ENCODE measurements at regions not wholly inside any gene's neighbourhood (a gene's known extent, or its start where the extent isn't known, plus 50 kb on each side); places are given as distances from the start of the nearest gene placed in this dataset.

DNA sequence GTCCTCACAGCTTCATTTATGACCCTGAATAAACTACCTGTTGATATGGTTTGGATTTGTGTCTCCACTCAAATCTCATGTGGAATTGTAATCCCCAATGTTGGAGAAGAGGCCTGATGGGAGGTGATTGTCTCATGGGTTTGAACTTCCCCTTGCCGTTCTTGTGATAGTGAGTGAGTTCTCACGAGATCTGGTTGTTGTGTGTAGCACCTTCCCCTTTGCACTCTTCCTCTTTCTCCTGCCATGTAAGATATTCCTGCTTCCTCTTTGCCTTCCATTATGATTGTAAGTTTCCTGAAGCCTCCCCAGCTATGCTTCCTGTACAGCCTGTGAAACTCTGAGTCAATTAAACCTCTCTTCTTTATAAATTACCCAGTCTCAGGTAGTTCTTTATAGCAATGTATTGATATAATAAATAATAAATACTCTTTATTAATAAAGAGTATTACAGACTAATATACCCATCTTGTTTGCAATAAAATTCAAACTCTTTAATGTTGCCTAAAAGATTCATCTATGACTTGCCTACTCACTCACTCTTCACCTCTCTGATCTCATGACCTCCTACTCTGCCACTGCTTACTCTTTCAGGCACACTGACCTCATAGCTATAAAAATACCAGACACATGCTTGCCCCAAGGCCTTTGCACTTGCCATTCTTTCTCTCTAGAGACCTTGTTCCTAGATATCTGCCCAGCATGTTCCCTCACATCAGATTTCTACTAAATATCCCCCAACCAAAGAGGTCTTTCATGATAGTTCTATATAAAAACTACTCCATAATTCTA lies 256.4 kb upstream of the MARCKS start:
- FAIRE-seq (no peak), DNase-seq (ENCODE audit: insufficient read length, low spot score) (no peak)
- TF ChIP-seq POLR2A (IDR thresholded peaks at IDR 0.05; ENCODE audit: low read depth, low read length): no peak

DNA sequence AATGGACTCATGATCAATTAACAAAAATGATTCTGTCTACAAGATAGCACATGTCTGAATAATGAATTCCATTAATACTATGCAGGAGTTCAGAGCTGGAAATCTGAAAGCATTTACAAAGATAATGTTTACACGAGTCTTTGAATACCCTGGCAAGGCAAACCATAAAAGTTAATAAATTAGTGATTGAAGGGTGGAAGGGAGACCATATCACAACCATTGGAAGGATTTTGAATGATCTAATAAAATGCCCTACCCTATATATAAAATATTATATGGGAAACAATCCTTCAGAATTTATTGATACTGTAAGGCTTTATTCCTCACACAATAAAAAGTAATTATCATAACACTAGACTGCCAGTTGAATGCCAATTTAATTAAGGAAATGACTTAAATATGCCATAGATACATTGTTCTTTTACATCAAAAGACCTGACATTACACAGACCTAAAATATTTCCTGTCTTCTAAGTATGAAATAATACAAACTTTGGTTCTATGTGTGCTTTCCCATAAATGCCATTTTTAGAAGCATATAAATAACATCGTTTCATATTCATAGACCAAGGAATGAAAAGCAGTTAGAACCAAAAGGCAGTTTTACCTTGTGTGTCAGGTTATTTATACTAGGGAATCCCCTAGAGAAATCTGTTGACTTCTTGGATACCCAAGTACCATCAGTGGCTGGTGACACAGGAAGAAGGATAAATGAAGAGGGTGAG lies 249.2 kb upstream of the MARCKS start:
- no peak for TF ChIP-seq POLR2A (IDR thresholded peaks at IDR 0.05; ENCODE audit: low read depth, low read length)
- DNase-seq (ENCODE audit: insufficient read length, low spot score): no peak
- FAIRE-seq: no peak

DNA sequence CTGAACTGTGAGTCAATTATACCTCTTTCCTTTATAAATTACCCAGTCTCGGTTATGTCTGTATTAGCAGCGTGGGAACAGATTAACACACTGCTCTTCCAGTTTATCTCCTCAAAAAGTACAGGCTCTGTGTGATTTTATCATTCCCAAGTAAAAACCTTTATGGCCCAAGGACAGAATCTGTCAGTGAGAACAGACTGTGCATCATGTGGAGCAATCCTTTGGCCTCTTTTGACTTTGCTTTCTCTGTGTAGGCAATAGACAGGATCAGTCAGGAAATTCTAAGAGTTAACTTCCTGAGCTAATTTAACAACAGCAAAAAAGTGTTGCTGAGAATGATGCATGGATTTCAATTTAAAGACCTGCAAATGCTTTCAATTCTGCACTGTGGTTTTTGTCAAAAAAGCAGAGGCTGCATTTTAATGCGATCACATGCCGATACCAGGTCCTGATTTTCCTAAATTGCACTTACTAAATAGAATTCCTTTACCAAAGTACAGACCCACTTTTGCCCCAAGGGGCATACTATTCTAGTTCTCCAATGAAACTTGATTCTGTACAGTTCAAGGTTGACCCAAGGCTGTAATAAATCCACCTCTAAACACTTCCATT lies 246.7 kb upstream of the MARCKS start:
- TF ChIP-seq POLR2A (IDR thresholded peaks at IDR 0.05; ENCODE audit: low read depth, low read length): no peak
- FAIRE-seq (no peak), DNase-seq (ENCODE audit: insufficient read length, low spot score) (no peak)

DNA sequence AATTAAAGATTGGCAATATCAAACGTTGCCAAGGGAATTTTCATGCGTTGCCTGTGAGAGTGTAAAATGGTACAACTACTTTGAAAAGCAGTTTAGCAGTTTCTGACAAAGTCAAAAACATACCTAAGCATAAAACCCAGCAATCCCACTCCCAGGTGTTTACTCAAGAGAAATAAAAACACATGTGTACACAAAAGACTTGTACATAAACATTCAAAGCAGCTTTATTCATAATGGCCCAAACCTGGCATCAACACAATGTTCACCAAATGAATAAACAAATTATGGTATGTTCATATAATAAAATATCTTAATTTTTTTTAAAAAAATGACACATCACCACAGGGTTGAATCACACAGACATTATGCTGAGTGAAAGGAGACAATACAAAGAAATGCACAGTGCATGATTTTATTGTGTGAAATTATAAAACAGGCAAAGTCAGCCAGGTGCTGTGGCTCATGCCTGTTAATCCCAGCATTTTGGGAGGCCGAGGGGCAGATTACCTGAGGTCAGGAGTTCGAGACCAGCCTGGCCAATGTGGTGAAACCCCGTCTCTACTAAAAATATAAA lies 240.4 kb upstream of the MARCKS start:
- FAIRE-seq: no peak
- TF ChIP-seq POLR2A (IDR thresholded peaks at IDR 0.05; ENCODE audit: low read depth, low read length): no peak

DNA sequence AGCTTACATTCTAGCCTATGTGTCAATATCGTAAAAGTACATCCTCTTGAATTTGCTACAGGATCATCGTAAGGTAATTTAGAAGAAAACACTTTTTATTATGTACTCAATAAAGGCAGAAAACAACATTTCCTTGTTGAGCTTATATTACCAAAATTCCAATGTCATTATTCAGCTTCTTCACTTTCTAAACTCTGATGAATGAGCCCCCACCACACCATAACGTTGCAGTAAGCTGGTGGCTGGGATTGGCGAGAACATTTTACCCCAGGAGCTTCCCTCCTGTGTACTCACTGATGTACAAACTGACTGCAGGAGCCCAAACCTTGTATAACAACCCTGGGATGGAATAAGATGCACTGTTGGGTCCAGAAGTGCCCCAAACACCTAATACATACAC lies 238.1 kb upstream of the MARCKS start:
- no peak for FAIRE-seq
- TF ChIP-seq POLR2A (IDR thresholded peaks at IDR 0.05; ENCODE audit: low read depth, low read length): no peak
- DNase-seq (ENCODE audit: insufficient read length, low spot score): no peak

More for the DNA sequence above, 240.4 kb upstream of the MARCKS start:
- no peak for DNase-seq (ENCODE audit: insufficient read length, low spot score)

DNA sequence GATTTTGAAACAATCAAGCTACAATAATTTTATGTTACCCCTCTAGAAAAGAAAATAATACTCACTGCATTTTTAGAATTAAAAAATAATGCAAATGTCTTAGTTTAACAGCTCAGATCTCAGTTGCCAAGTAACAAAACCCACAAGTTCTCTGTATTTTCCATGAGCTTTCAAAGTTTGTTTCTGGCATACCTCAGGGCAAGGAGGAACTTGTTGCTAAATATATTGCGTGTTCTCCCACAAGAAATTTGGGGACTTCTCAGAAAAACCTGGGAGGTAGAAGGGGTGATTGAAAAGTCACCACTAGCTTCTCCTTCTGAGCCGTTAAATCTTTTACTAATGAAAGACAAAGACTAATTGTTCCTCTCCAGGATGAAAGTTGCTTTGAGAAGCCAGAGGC lies 236.8 kb upstream of the MARCKS start:
- FAIRE-seq (no peak), DNase-seq (ENCODE audit: insufficient read length, low spot score) (no peak)
- TF ChIP-seq POLR2A (IDR thresholded peaks at IDR 0.05; ENCODE audit: low read depth, low read length): no peak

DNA sequence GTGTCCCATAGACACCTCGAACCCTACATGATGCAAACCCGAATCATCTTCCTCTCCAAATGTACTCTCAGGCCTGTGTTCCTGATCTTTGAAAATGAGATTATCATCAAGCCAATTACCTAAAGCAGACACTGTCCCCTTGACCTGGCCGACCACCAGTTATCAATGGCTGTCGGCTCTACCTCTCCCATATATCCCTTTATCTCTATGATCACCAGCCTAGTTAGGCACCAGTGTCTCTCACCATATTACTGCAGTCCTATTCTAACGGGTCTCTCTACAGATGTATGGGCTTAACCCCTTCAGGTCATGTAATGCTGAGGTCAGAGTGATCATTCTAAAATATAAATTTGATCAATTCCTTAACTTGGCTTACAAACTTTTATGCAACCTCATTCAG lies 234.9 kb upstream of the MARCKS start:
- TF ChIP-seq POLR2A (IDR thresholded peaks at IDR 0.05; ENCODE audit: low read depth, low read length): no peak
- FAIRE-seq (no peak), DNase-seq (ENCODE audit: insufficient read length, low spot score) (no peak)

DNA sequence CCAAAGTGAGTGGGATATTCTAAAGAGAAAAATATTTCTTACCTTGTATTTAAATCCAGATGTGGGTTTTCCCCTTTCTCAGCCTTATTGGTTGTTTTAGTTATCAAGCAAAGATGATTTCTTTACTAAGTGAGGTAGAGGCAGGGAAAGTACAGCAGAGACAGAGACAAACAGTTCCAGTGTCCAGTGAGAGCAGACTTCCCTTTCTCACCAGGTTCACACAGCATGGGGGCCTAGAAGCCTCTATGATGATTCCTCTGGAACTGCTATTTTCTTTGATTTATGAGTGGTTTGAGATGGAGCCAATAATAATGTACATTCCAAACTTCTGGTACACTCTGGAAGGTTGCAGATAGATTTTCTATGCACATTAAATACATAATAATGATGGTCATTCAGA lies 234.0 kb upstream of the MARCKS start:
- TF ChIP-seq POLR2A (IDR thresholded peaks at IDR 0.05; ENCODE audit: low read depth, low read length): no peak
- DNase-seq (ENCODE audit: insufficient read length, low spot score): no peak
- FAIRE-seq: no peak

DNA sequence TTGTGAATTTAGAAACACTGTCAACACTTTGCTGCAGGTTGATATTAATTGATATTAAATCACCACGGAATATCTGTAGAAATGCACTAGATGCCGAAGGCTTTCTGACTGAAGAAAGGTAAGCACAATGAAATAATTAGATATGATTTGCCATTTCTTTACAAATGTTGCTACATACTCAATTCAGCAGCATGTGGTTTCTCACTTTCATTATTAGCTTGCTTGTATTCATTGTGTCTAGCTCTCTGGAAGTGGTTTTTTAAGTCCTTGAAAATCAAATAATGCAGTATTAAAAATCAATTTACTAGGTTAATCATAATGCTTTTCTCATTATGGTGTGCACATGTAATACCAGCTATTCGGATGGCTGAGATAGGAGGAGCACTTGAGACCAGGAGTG lies 231.3 kb upstream of the MARCKS start:
- TF ChIP-seq POLR2A (IDR thresholded peaks at IDR 0.05; ENCODE audit: low read depth, low read length): no peak
- no peak for FAIRE-seq
- DNase-seq (ENCODE audit: insufficient read length, low spot score): no peak

DNA sequence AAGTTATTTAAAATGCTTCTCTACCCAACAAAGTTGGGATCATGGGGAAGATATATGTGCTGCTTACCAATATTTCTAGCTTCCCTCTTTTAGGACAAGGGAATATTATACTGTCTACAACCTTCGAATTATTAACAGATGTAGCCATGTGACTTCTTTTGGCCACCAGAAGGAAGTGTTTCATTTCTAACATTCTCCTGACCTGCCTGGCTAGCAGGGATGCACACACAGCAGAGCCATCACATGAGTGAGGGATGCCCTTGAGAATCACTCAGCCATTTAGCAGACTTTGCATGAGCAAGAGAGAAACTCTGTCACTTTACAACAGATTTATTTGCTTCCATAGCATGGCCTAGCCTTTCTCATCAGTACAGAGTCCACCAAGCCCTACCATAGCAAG lies 230.7 kb upstream of the MARCKS start:
- no peak for FAIRE-seq
- TF ChIP-seq POLR2A (IDR thresholded peaks at IDR 0.05; ENCODE audit: low read depth, low read length): no peak
- DNase-seq (ENCODE audit: insufficient read length, low spot score): no peak

DNA sequence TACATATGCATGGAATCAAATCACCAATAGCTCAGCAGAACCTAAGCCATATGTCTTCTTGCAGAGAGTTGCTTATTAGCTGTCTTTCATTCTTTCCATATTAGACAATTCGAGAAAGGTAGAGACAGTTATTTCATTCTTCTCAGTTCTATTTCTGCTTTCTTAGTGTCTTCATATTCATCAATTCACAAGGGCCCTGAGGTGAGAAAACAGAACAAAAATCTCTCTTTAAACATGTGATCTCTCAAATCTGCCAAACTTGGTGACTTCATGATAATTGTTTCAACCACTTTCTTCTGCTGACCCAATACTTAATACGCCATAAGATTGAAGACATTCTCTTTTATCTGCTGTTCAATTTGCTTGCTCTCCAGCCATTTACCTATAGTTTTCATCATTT lies 229.7 kb upstream of the MARCKS start:
- TF ChIP-seq POLR2A (IDR thresholded peaks at IDR 0.05; ENCODE audit: low read depth, low read length): no peak
- no peak for FAIRE-seq
- no peak for DNase-seq (ENCODE audit: insufficient read length, low spot score)

DNA sequence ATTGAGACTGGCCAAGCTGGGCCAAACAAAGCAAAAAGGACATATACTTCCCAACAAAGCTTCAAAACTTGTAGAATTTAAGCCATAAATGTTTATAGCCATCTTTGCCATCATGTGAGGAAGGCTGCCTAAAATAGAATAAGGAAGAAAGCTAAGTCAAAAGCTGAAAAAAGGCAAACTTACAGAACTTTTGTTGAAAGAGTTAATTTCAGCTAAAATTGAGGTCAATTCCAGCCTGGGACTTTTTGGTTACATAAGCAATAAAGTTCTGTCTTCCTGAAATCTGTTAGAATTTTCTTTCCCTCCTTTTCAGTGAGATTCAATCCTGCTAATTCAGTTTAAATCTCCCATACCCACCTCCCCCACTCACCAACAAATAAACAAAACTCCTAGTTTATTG lies 227.9 kb upstream of the MARCKS start:
- no peak for TF ChIP-seq POLR2A (IDR thresholded peaks at IDR 0.05; ENCODE audit: low read depth, low read length)
- FAIRE-seq (no peak), DNase-seq (ENCODE audit: insufficient read length, low spot score) (no peak)

DNA sequence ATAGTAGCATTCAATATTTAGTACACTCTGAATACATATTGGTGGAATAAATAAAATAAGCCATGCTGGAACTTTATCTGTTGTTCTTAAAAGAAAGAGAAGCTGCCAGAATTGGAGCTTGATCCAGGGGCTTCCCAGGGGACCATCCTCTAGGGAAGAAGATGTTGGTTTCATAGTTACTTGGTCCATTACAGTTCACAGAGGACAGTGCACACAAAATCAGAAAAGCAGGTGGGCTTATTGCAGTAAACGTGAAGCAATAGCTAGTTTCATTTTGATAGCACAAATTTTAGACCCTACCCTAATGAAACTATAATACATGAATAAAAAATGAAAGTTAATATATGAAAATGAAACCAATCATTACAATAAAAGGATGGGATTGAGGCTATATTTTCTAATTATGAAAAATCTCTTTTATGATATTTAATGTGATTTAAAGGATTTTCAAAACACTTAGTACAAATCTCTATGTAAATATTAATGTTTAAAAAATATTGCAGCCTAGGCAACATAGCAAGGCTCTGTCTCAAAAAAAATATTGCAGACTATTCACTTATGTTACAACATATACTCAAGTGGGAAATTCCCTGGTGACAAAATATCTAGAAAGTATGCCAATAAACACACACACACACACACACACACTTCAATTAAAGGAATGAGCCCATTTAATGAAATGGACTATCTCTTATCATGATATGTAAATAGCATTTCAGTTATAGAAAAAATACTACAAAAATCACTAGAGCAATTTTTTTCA lies 227.0 kb upstream of the MARCKS start:
- no peak for TF ChIP-seq POLR2A (IDR thresholded peaks at IDR 0.05; ENCODE audit: low read depth, low read length)
- DNase-seq (ENCODE audit: insufficient read length, low spot score) (no peak), FAIRE-seq (no peak)
